ENCODE measurements at regions not wholly inside any gene's neighbourhood (a gene's known extent, or its start where the extent isn't known, plus 50 kb on each side); places are given as distances from the start of the nearest gene placed in this dataset.
"Not testable (repeated sequence)": the region's sequence is repeated elsewhere in the genome, so short reads cannot be mapped to it uniquely, and the experiment has no call there.

- no peak overlapping the region for H3K9ac ChIP-seq (ENCODE audit: low read length)
- 0 out of 2 replicates have a peak, but pooled peaks cover 5% of the 10 kb centered on the region for H3K9me3 ChIP-seq (ENCODE audit: insufficient read depth, low read length)
- peaks cover 11% of the 10 kb centered on the region for H3K4me1 ChIP-seq (ENCODE audit: low read length)
- H4K20me1 ChIP-seq (ENCODE audit: insufficient read depth, low read length), result no peaks in the 10 kb centered on the region
- H2AFZ ChIP-seq (ENCODE audit: low read depth, low read length), result no peak overlapping the region
- no peaks in the 10 kb centered on the region for H3K36me3 ChIP-seq (replicated peaks; ENCODE audit: low read depth, low read length)
- no peaks in the 10 kb centered on the region for H3K79me2 ChIP-seq (ENCODE audit: low read length)
- H3K27ac ChIP-seq (ENCODE audit: low read length), result no peak overlapping the region
- H3K27me3 ChIP-seq (ENCODE audit: low read depth, low read length), result no peaks in the 10 kb centered on the region
- no peak overlapping the region for H3K4me3 ChIP-seq (ENCODE audit: low read length)
- no peak overlapping the region; the same call in 1 of the 2 replicates for H3K4me2 ChIP-seq (ENCODE audit: low read length)
- TF ChIP-seq CTCF (IDR thresholded peaks at IDR 0.05; ENCODE audit: low read depth, low read length) (no peak), EZH2phosphoT487 (IDR thresholded peaks at IDR 0.05; ENCODE audit: low read depth) (no peak)
Observed at GRCh38 chr2:129518937-129519336, 460.5 kb upstream of the RAB6C start.

GRCh38 chr2:129532158-129532557, 447.3 kb upstream of the RAB6C start:
- not testable (repeated sequence) for H3K9ac ChIP-seq (ENCODE audit: low read length); H3K4me1 ChIP-seq (ENCODE audit: low read length); H3K27me3 ChIP-seq (ENCODE audit: low read depth, low read length); H3K27ac ChIP-seq (ENCODE audit: low read length); H3K4me2 ChIP-seq (ENCODE audit: low read length); H3K79me2 ChIP-seq (ENCODE audit: low read length); H2AFZ ChIP-seq (ENCODE audit: low read depth, low read length); H4K20me1 ChIP-seq (ENCODE audit: insufficient read depth, low read length); H3K9me3 ChIP-seq (ENCODE audit: insufficient read depth, low read length); H3K36me3 ChIP-seq (replicated peaks; ENCODE audit: low read depth, low read length); H3K4me3 ChIP-seq (ENCODE audit: low read length)

- Histone ChIP-seq H3K4me3 (ENCODE audit: low read length) (no peak overlapping the region), H3K27me3 (ENCODE audit: low read depth, low read length) (no peaks in the 10 kb centered on the region), H3K4me2 (ENCODE audit: low read length) (no peak overlapping the region), H3K36me3 (replicated peaks; ENCODE audit: low read depth, low read length) (no peaks in the 10 kb centered on the region), H3K9me3 (ENCODE audit: insufficient read depth, low read length) (no peaks in the 10 kb centered on the region), H3K4me1 (ENCODE audit: low read length) (no peaks in the 10 kb centered on the region), H2AFZ (ENCODE audit: low read depth, low read length) (no peak overlapping the region), H3K27ac (ENCODE audit: low read length) (no peak overlapping the region), H3K79me2 (ENCODE audit: low read length) (no peaks in the 10 kb centered on the region), H4K20me1 (ENCODE audit: insufficient read depth, low read length) (no peaks in the 10 kb centered on the region), H3K9ac (ENCODE audit: low read length) (no peak overlapping the region)
- TF ChIP-seq EZH2phosphoT487 (IDR thresholded peaks at IDR 0.05; ENCODE audit: low read depth) (no peak), CTCF (IDR thresholded peaks at IDR 0.05; ENCODE audit: low read depth, low read length) (no peak)
Observed at GRCh38 chr2:129548880-129549279, 430.6 kb upstream of the RAB6C start.

GRCh38 chr2:129550536-129550935, 428.9 kb upstream of the RAB6C start:
- H3K4me1 ChIP-seq (ENCODE audit: low read length), result no peaks in the 10 kb centered on the region
- H4K20me1 ChIP-seq (ENCODE audit: insufficient read depth, low read length), result no peaks in the 10 kb centered on the region
- no peaks in the 10 kb centered on the region for H3K27me3 ChIP-seq (ENCODE audit: low read depth, low read length)
- H3K79me2 ChIP-seq (ENCODE audit: low read length), result no peaks in the 10 kb centered on the region
- TF ChIP-seq EZH2phosphoT487 (IDR thresholded peaks at IDR 0.05; ENCODE audit: low read depth), result no peak
- H3K4me2 ChIP-seq (ENCODE audit: low read length), result no peak overlapping the region
- no peak overlapping the region for H2AFZ ChIP-seq (ENCODE audit: low read depth, low read length)
- no peaks in the 10 kb centered on the region for H3K36me3 ChIP-seq (replicated peaks; ENCODE audit: low read depth, low read length)
- no peak overlapping the region for H3K9ac ChIP-seq (ENCODE audit: low read length)
- no peak overlapping the region for H3K27ac ChIP-seq (ENCODE audit: low read length)
- no peaks in the 10 kb centered on the region for H3K9me3 ChIP-seq (ENCODE audit: insufficient read depth, low read length)
- H3K4me3 ChIP-seq (ENCODE audit: low read length), result no peak overlapping the region

GRCh38 chr2:129554373-129554772, 425.1 kb upstream of the RAB6C start:
- Histone ChIP-seq H3K4me1 (ENCODE audit: low read length) (no peaks in the 10 kb centered on the region), H3K79me2 (ENCODE audit: low read length) (no peaks in the 10 kb centered on the region), H3K4me3 (ENCODE audit: low read length) (no peak overlapping the region), H3K9me3 (ENCODE audit: insufficient read depth, low read length) (no peaks in the 10 kb centered on the region), H4K20me1 (ENCODE audit: insufficient read depth, low read length) (no peaks in the 10 kb centered on the region), H2AFZ (ENCODE audit: low read depth, low read length) (no peak overlapping the region), H3K4me2 (ENCODE audit: low read length) (no peak overlapping the region), H3K27me3 (ENCODE audit: low read depth, low read length) (no peaks in the 10 kb centered on the region), H3K9ac (ENCODE audit: low read length) (no peak overlapping the region), H3K27ac (ENCODE audit: low read length) (no peak overlapping the region), H3K36me3 (replicated peaks; ENCODE audit: low read depth, low read length) (no peaks in the 10 kb centered on the region)
- TF ChIP-seq CTCF (IDR thresholded peaks at IDR 0.05; ENCODE audit: low read depth, low read length), result no peak
- TF ChIP-seq EZH2phosphoT487 (IDR thresholded peaks at IDR 0.05; ENCODE audit: low read depth), result no peak
